ENCODE measurements at regions not wholly inside any gene's neighbourhood (a gene's known extent, or its start where the extent isn't known, plus 50 kb on each side); places are given as distances from the start of the nearest gene placed in this dataset.

- TF ChIP-seq CTCF (IDR thresholded peaks at IDR 0.05) (no peak), ZSCAN20 (CRISPR knock-in tag; IDR thresholded peaks at IDR 0.05) (no peak)
Observed at GRCh38 chr11:37223962-37224361, 625.9 kb upstream of the RAG2 start (continued).

GRCh38 chr11:37203006-37203405 is 605.0 kb upstream of the RAG2 start:
- ChIA-PET CTCF (no interaction called here), POLR2A (no interaction called here)
- Histone ChIP-seq H3K4me1 (no peaks in the 10 kb centered on the region), H3K4me2 (no peak overlapping the region), H3K4me3 (no peak overlapping the region), H3K9me3 (no peaks in the 10 kb centered on the region), H3K27ac (no peak overlapping the region)
- TF ChIP-seq ZFP36 (IDR thresholded peaks at IDR 0.05; ENCODE audit: borderline replicate concordance, partially characterized antibody) (no peak), CBX2 (IDR thresholded peaks at IDR 0.05; ENCODE audit: borderline replicate concordance, low read depth) (no peak), TP53 (CRISPR knock-in tag; IDR thresholded peaks at IDR 0.05) (no peak), JUN (IDR thresholded peaks at IDR 0.05) (no peak), JUNB (IDR thresholded peaks at IDR 0.05) (no peak), EP300 (IDR thresholded peaks at IDR 0.05) (no peak), USF2 (IDR thresholded peaks at IDR 0.05) (no peak), FOSL2 (IDR thresholded peaks at IDR 0.05) (no peak), FOSL2 (CRISPR knock-in tag; IDR thresholded peaks at IDR 0.05) (no peak), TFCP2L1 (CRISPR knock-in tag; IDR thresholded peaks at IDR 0.05) (no peak), SMC3 (IDR thresholded peaks at IDR 0.05) (no peak), ESRRA (IDR thresholded peaks at IDR 0.05; ENCODE audit: borderline replicate concordance, low read length) (no peak), PHF8 (IDR thresholded peaks at IDR 0.05; ENCODE audit: borderline replicate concordance, low read depth) (no peak), NPAS2 (CRISPR knock-in tag; IDR thresholded peaks at IDR 0.05; ENCODE audit: borderline replicate concordance) (no peak), EHF (CRISPR knock-in tag; IDR thresholded peaks at IDR 0.05) (no peak), MAZ (IDR thresholded peaks at IDR 0.05; ENCODE audit: borderline replicate concordance, low read depth, low read length) (no peak), POLR2AphosphoS2 (conservative IDR thresholded peaks at IDR 0.05; ENCODE audit: low read length) (no peak), FOSB (CRISPR knock-in tag; IDR thresholded peaks at IDR 0.05) (no peak), RNF2 (IDR thresholded peaks at IDR 0.05; ENCODE audit: borderline replicate concordance, low read depth) (no peak), ZC3H11A (IDR thresholded peaks at IDR 0.05) (no peak)
- WGBS (ENCODE audit: missing lambda C conversion rate), result 20% methylated on average over 5 of the region's 5 CpGs
- no peak for ATAC-seq
- no peak for FAIRE-seq
- DNase-seq (ENCODE audit: low read depth in 1 of 2, low spot score in 1 of 2), result no peak

- no peak overlapping the region for H3K27ac ChIP-seq
Observed at GRCh38 chr11:37199082-37199481, 601.0 kb upstream of the RAG2 start.

More at GRCh38 chr11:37199082-37199481, 601.0 kb upstream of the RAG2 start:
- Histone ChIP-seq H3K4me2 (no peak overlapping the region), H3K4me1 (no peaks in the 10 kb centered on the region), H3K4me3 (no peak overlapping the region), H3K9me3 (no peaks in the 10 kb centered on the region)
- CTCF ChIA-PET, result no interaction called here
- no peak for ATAC-seq
- FAIRE-seq, result no peak
- 0% methylated on average over 1 of the region's 1 CpG for WGBS (ENCODE audit: missing lambda C conversion rate)
- no peak for TF ChIP-seq HOXA7 (CRISPR knock-in tag; IDR thresholded peaks at IDR 0.05)
- TF ChIP-seq BHLHE40 (IDR thresholded peaks at IDR 0.05; ENCODE audit: low read depth, low read length), result no peak
- TF ChIP-seq EHF (CRISPR knock-in tag; IDR thresholded peaks at IDR 0.05), result no peak
- TF ChIP-seq JUN (IDR thresholded peaks at IDR 0.05), result no peak
- TF ChIP-seq ATOH8 (CRISPR knock-in tag; IDR thresholded peaks at IDR 0.05; ENCODE audit: low read depth), result no peak
- no peak for TF ChIP-seq EP300 (IDR thresholded peaks at IDR 0.05)
- TF ChIP-seq RARB (CRISPR knock-in tag; IDR thresholded peaks at IDR 0.05), result no peak
- no peak for TF ChIP-seq TFCP2L1 (CRISPR knock-in tag; IDR thresholded peaks at IDR 0.05)
- no peak for TF ChIP-seq ZNF302 (CRISPR knock-in tag; IDR thresholded peaks at IDR 0.05)
- TF ChIP-seq CEBPB (IDR thresholded peaks at IDR 0.05), result no peak
- TF ChIP-seq SREBF2 (IDR thresholded peaks at IDR 0.05), result no peak
- no peak for TF ChIP-seq SMC3 (IDR thresholded peaks at IDR 0.05)
- TF ChIP-seq FOSB (CRISPR knock-in tag; IDR thresholded peaks at IDR 0.05), result no peak
- no peak for TF ChIP-seq RFX5 (IDR thresholded peaks at IDR 0.05)
- no peak for TF ChIP-seq RCOR1 (IDR thresholded peaks at IDR 0.05; ENCODE audit: low read depth, low read length)
- TF ChIP-seq GATA3 (IDR thresholded peaks at IDR 0.05; ENCODE audit: borderline replicate concordance), result no peak
- TF ChIP-seq E2F6 (IDR thresholded peaks at IDR 0.05; ENCODE audit: borderline replicate concordance, low read depth), result no peak
- DNase-seq (ENCODE audit: low read depth in 1 of 2, low spot score in 1 of 2), result no peak
- POLR2A ChIA-PET, result no interaction called here
